Endothelial cell of umbilical vein (primary cell): ENCODE measurements at regions not wholly inside any gene's neighbourhood (a gene's known extent, or its start where the extent isn't known, plus 50 kb on each side); places are given as distances from the start of the nearest gene placed in this dataset.

ENCODE experiments used
- BruUV-seq: library from RNA; stranded (reverse); fragments of 400-500 nt; replicated peaks from 2 replicates; lab custom pipeline; 2021; lab: Mats Ljungman, UMichigan
- CTCF ChIA-PET: fragments of 300-600, 350-600 bp; sonication (Branson Sonifier 250); formaldehyde crosslinking; loops from one replicate; lab custom pipeline; 2021; ENCODE audit warnings: antibody characterized with exemption, inconsistent platforms; lab: Charles Lee
- POLR2A ChIA-PET: fragments of 300-600, 350-600 bp; sonication (Branson Sonifier 250); formaldehyde crosslinking; loops from one replicate; lab custom pipeline; 2021; ENCODE audit warnings: antibody characterized with exemption, inconsistent platforms; lab: Charles Lee
- DNase-seq: peaks from one replicate; pipeline ENCODE4 v3.0.0-alpha.2; 2011; ENCODE audit warnings: low read depth, low spot score
- FAIRE-seq: peaks from 2 replicates; lab custom pipeline; 2011; peaks lifted over from hg19 to GRCh38; lab: Jason Lieb, UNC
- H2AFZ ChIP-seq: 2 replicates; pipeline ENCODE4 v1.6.0; 2012; ENCODE audit warnings: low read depth, low read length, control low read depth, inconsistent platforms
- H3K27ac ChIP-seq: 2 replicates; pipeline ENCODE4 v1.5.1; 2011; ENCODE audit warnings: low read depth, mild to moderate bottlenecking, control low read depth, low read length, moderate library complexity; ENCODE audit not compliant: insufficient read depth
- H3K27me3 ChIP-seq, 2 experiments: 2 replicates each; pipeline versions ENCODE4 v1.6.0 to v1.6.1; 2011; ENCODE audit warnings: low read length in 2 of 2, mixed read lengths in 1 of 2; ENCODE audit not compliant: control insufficient read depth in 2 of 2, insufficient read depth in 2 of 2
- H3K36me3 ChIP-seq, 2 experiments: 2 replicates in 1 of 2; 3 replicates in 1 of 2; pipeline ENCODE4 v1.5.1; 2011; ENCODE audit warnings: low read length in 2 of 2, mild to moderate bottlenecking in 1 of 2, moderate library complexity in 1 of 2; ENCODE audit not compliant: control insufficient read depth in 2 of 2, insufficient read depth in 2 of 2; ENCODE audit errors: extremely low read depth in 1 of 2
- H3K4me1 ChIP-seq: 3 replicates; pipeline ENCODE4 v1.5.1; 2011; ENCODE audit warnings: mild to moderate bottlenecking, low read length; ENCODE audit not compliant: control insufficient read depth, insufficient read depth; ENCODE audit errors: extremely low read depth
- H3K4me2 ChIP-seq: 2 replicates; pipeline ENCODE4 v1.6.1; 2011; ENCODE audit warnings: low read length, control low read depth, mixed read lengths; ENCODE audit not compliant: insufficient read depth
- H3K4me3 ChIP-seq, 3 experiments: fragments of 200-600 bp in 1 of 3; sonication (generic), shearing (Covaris generic) in 1 of 3; replicated peaks in 1 of 3; 2 replicates each; pipeline ENCODE4 v1.5.1; 2011 to 2016; ENCODE audit warnings: control low read depth in 3 of 3, low read length in 3 of 3, mild to moderate bottlenecking in 2 of 3, inconsistent platforms in 1 of 3, low read depth in 1 of 3, moderate library complexity in 1 of 3; ENCODE audit not compliant: insufficient read depth in 1 of 3
- H3K79me2 ChIP-seq: 2 replicates; pipeline ENCODE4 v1.6.0; 2012; ENCODE audit warnings: low read length, inconsistent platforms; ENCODE audit not compliant: control insufficient read depth, insufficient read depth
- H3K9ac ChIP-seq: replicated peaks from 2 replicates; pipeline ENCODE3; 2011; ENCODE audit warnings: low read length, control low read depth; ENCODE audit not compliant: insufficient read depth; ENCODE audit errors: extremely low read depth
- H3K9me1 ChIP-seq: replicated peaks from 3 replicates; pipeline ENCODE4 v1.6.0; 2011; ENCODE audit warnings: mild to moderate bottlenecking, low read length; ENCODE audit not compliant: control insufficient read depth, insufficient read depth; ENCODE audit errors: extremely low read depth
- H3K9me3 ChIP-seq: replicated peaks from 2 replicates; pipeline ENCODE4 v1.5.1; 2012; ENCODE audit warnings: low read length, inconsistent platforms; ENCODE audit not compliant: control insufficient read depth, insufficient read depth
- H4K20me1 ChIP-seq: replicated peaks from 2 replicates; pipeline ENCODE3; 2011; ENCODE audit warnings: mild to moderate bottlenecking, low read length; ENCODE audit not compliant: control insufficient read depth, insufficient read depth; ENCODE audit errors: extremely low read depth
- EZH2 ChIP-seq: IDR thresholded peaks from 2 replicates; pipeline ENCODE4 v1.6.1; 2012; ENCODE audit warnings: borderline replicate concordance, low read depth, mild to moderate bottlenecking, moderate library complexity, low read length, inconsistent platforms; ENCODE audit not compliant: severe bottlenecking
- FOS ChIP-seq: IDR thresholded peaks from 2 replicates; pipeline ENCODE4 v1.6.1; 2011; ENCODE audit warnings: mild to moderate bottlenecking, low read length, moderate library complexity, borderline replicate concordance; ENCODE audit not compliant: insufficient read depth
- GATA2 ChIP-seq: IDR thresholded peaks from 2 replicates; pipeline ENCODE4 v1.7.0; 2011; ENCODE audit warnings: low read depth, mild to moderate bottlenecking, moderate library complexity, mixed read lengths, low read length; ENCODE audit not compliant: insufficient read length, insufficient read depth
- JUN ChIP-seq: IDR thresholded peaks from 2 replicates; pipeline ENCODE4 v1.6.1; 2011; ENCODE audit warnings: borderline replicate concordance, low read depth; ENCODE audit not compliant: insufficient read length, insufficient read depth
- MYC ChIP-seq: IDR thresholded peaks from one replicate; pipeline ENCODE4 v1.6.1; 2011; ENCODE audit warnings: mild to moderate bottlenecking, low read depth, low read length
- POLR2A ChIP-seq: IDR thresholded peaks from 2 replicates; pipeline ENCODE4 v1.6.1; 2012; ENCODE audit warnings: low read depth, mild to moderate bottlenecking, control low read depth, low read length
- POLR2AphosphoS5 ChIP-seq: IDR thresholded peaks from 2 replicates; pipeline ENCODE4 v1.6.1; 2012; ENCODE audit warnings: low read depth, mild to moderate bottlenecking, control low read depth, low read length, moderate library complexity; ENCODE audit not compliant: insufficient read depth
- dilution Hi-C: fragments of 300-500 bp; cut with MboI; formaldehyde crosslinking; loops from one replicate; pipeline ENCODE4 v1.15.0; 2019; ENCODE audit warnings: low sequenced_read_pairs; ENCODE audit not compliant: extremely low pct_ligation_motif_present
- intact Hi-C: fragments of 100-400 bp; cut with micrococcal nuclease; formaldehyde crosslinking; loops from one replicate; pipeline ENCODE4 v1.10.0; 2022
- TF ChIP-seq, protein P1 (sequence below), 2 donors: IDR thresholded peaks; 1 replicate in 1 of 2; 2 replicates in 1 of 2; pipeline ENCODE4 v1.5.1; 2011; ENCODE audit warnings: low read length in 2 of 2, mild to moderate bottlenecking in 2 of 2, moderate library complexity in 2 of 2, control low read depth in 1 of 2, inconsistent platforms in 1 of 2, low read depth in 1 of 2; ENCODE audit not compliant: insufficient read depth in 1 of 2; ENCODE audit errors: extremely low read depth in 1 of 2
- TF ChIP-seq, protein P2 (sequence below): IDR thresholded peaks from 2 replicates; pipeline ENCODE4 v1.6.1; 2011; ENCODE audit not compliant: insufficient read depth, insufficient read length

DNA sequence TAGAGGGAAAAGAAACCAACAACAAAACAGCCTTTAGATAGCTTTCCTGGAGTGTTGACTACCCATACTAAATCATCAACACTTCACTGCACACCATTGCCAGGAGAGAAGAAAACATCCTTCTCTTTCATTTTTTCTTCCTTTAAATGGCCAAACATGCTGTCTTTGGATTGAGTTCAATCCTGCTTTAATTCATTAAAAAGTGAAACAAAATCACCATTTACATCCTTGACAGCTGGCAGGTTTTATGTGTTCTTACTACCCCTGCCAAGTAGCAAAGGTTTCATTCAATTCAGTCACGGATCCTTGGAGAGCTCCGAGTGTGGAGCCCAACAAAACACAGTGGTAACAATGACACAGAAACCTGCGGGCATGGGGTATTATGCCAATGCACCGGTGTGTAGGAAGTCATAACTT lies 568.3 kb downstream of the ANKRD50 start:
- BruUV-seq = no TSS peak
- ChIA-PET CTCF (interaction anchor here (1.0 to 1.7 kb wide), 2 partner anchors 14 to 98 kb away, joined by 3 to 4 read pairs; no protein-coding TSS in a partner anchor), POLR2A (no interaction called here)
- FAIRE-seq (no peak), DNase-seq (peak; percentile 93)
- dilution Hi-C loops (no loop called here), intact Hi-C loops (no loop called here)
- Histone ChIP-seq H3K4me1 (no peaks in the 10 kb centered on the region), H4K20me1 (no peaks in the 10 kb centered on the region), H2AFZ (peak overlapping the region; percentile 41), H3K27me3 (no peaks in the 10 kb centered on the region), H3K27ac (no peak overlapping the region), H3K9me1 (no peaks in the 10 kb centered on the region), H3K36me3 (no peaks in the 10 kb centered on the region), H3K4me2 (peak overlapping the region; percentile 25), H3K9ac (no peak overlapping the region), H3K9me3 (no peaks in the 10 kb centered on the region), H3K79me2 (no peaks in the 10 kb centered on the region), H3K4me3 (no peak overlapping the region)
- TF ChIP-seq, protein P1, sequence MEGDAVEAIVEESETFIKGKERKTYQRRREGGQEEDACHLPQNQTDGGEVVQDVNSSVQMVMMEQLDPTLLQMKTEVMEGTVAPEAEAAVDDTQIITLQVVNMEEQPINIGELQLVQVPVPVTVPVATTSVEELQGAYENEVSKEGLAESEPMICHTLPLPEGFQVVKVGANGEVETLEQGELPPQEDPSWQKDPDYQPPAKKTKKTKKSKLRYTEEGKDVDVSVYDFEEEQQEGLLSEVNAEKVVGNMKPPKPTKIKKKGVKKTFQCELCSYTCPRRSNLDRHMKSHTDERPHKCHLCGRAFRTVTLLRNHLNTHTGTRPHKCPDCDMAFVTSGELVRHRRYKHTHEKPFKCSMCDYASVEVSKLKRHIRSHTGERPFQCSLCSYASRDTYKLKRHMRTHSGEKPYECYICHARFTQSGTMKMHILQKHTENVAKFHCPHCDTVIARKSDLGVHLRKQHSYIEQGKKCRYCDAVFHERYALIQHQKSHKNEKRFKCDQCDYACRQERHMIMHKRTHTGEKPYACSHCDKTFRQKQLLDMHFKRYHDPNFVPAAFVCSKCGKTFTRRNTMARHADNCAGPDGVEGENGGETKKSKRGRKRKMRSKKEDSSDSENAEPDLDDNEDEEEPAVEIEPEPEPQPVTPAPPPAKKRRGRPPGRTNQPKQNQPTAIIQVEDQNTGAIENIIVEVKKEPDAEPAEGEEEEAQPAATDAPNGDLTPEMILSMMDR (IDR thresholded peaks at IDR 0.05; ENCODE audit: extremely low read depth in 1 of 2, insufficient read depth in 1 of 2, low read depth in 1 of 2, low read length in 2 of 2) = no peak
- TF ChIP-seq GATA2 = no peak
- TF ChIP-seq POLR2AphosphoS5 = no peak
- TF ChIP-seq MYC = no peak
- TF ChIP-seq, protein P2, sequence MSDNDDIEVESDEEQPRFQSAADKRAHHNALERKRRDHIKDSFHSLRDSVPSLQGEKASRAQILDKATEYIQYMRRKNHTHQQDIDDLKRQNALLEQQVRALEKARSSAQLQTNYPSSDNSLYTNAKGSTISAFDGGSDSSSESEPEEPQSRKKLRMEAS = no peak
- TF ChIP-seq FOS = no peak
- no peak for TF ChIP-seq JUN
- TF ChIP-seq EZH2 = no peak
- no peak for TF ChIP-seq POLR2A
